Spleen (tissue), 11 donors: ENCODE measurements at regions not wholly inside any gene's neighbourhood (a gene's known extent, or its start where the extent isn't known, plus 50 kb on each side); places are given as distances from the start of the nearest gene placed in this dataset.

Experiments used
- DNase-seq: peaks from one replicate; pipeline ENCODE4 v3.0.0-alpha.2; 2020
- H3K27ac ChIP-seq, 8 donors: fragments of 200-600 bp; sonication (generic) in 7 of 8; 1 replicate in 4 of 8; 2 replicates in 4 of 8; pipeline versions ENCODE4 v1.5.0 to v1.8.0; 2016 to 2021; ENCODE audit warnings: inconsistent platforms in 4 of 8, mild to moderate bottlenecking in 4 of 8, moderate library complexity in 1 of 8
- H3K27me3 ChIP-seq, 7 donors: fragments of 200-600 bp; sonication (generic) in 6 of 7; replicated peaks in 1 of 7; 1 replicate in 4 of 7; 2 replicates in 3 of 7; pipeline versions ENCODE4 v1.5.0 to v1.8.0; 2016 to 2021; ENCODE audit warnings: inconsistent platforms in 3 of 7, mild to moderate bottlenecking in 1 of 7
- H3K36me3 ChIP-seq, 6 donors: fragments of 200-600 bp; sonication (generic) in 5 of 6; 1 replicate in 4 of 6; 2 replicates in 2 of 6; pipeline versions ENCODE4 v1.5.0 to v1.8.0; 2016 to 2021; ENCODE audit warnings: inconsistent platforms in 2 of 6
- H3K4me1 ChIP-seq, 6 donors: fragments of 200-600 bp; sonication (generic) in 5 of 6; 1 replicate in 3 of 6; 2 replicates in 3 of 6; pipeline versions ENCODE4 v1.5.0 to v1.8.0; 2016 to 2021; ENCODE audit warnings: inconsistent platforms in 3 of 6
- H3K4me3 ChIP-seq, 8 donors: fragments of 200-600 bp; sonication (generic) in 7 of 8; 1 replicate in 4 of 8; 2 replicates in 4 of 8; pipeline versions ENCODE4 v1.5.0 to v1.8.0; 2016 to 2021; ENCODE audit warnings: inconsistent platforms in 4 of 8, mild to moderate bottlenecking in 4 of 8, moderate library complexity in 2 of 8
- H3K9me3 ChIP-seq, 8 donors: fragments of 200-600 bp; sonication (generic) in 7 of 8; 1 replicate in 4 of 8; 2 replicates in 4 of 8; pipeline versions ENCODE4 v1.5.0 to v1.8.0; 2016 to 2021; ENCODE audit warnings: inconsistent platforms in 4 of 8
- POLR2A ChIP-seq, 3 donors: fragments of 450-650 bp; IDR thresholded peaks; one replicate each; pipeline ENCODE4 v1.5.1; 2017; ENCODE audit warnings: antibody characterized with exemption in 3 of 3, mild to moderate bottlenecking in 1 of 3
- POLR2AphosphoS5 ChIP-seq, 3 donors: sonication (generic); formaldehyde crosslinking; IDR thresholded peaks; one replicate each; pipeline ENCODE4 v1.5.1; 2017; ENCODE audit warnings: antibody characterized with exemption in 3 of 3
- WGBS, 5 donors: extraction: QIAGEN DNeasy Blood & Tissue Kit in 3 of 5; methylation state at CpG; one replicate each; pipeline versions ENCODE4 v1.1.5 to v1.1.7; 2013 to 2018; 5-methylcytosine and 5-hydroxymethylcytosine counted together
- intact Hi-C: fragments of 100-400 bp; cut with DNase I; formaldehyde crosslinking; loops from one replicate; pipeline ENCODE4 v1.15.0; 2023; ENCODE audit warnings: low total_unique reads
- TF ChIP-seq, protein P1 (sequence below), 11 experiments: fragments of 200-600 bp in 7 of 11; fragments of 450-650 bp in 4 of 11; sonication (generic) in 4 of 11; IDR thresholded peaks in 8 of 11; conservative IDR thresholded peaks in 3 of 11; 1 replicate in 7 of 11; 2 replicates in 4 of 11; pipeline versions ENCODE4 v1.4.0 to v1.8.0; 2016 to 2021; ENCODE audit warnings: antibody characterized with exemption in 11 of 11, inconsistent platforms in 4 of 11, mild to moderate bottlenecking in 1 of 11
- donor health status: healthy with polysubstance abuse.
- donor health status: DM: no; HTN: no; CAD: no; lungs with moderate emphysema.
- donor health status: DM: no; HTN: no; CAD: no.
- donor health status: Bipolar disorder and iron deficiency.
- donor health status: healthy.
- donor health status: DM: no; HTN: no; CAD: no.
- donor health status: DM: yes; HTN: yes; CAD: no.

DNA sequence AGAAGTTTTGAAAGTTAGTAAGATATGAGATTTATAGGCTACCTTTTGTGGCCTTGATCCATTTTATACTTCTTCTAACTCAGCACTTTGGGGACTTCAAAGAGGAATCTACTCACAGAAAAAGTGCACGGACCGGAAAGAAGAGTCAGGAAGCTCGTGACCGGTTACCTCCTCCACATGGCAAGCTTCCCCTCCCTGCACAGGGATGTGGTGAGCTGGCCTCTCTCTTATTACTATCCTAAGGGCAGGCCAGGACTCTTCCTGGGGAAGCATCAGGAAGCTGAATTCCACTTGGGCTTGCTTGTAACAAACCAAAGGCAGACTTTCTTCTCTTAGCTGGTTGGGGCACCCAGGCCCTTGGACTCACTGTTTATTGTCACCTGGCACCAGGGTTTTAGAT, 170.8 kb upstream of the GLI3 start:
- DNase-seq = no peak
- Histone ChIP-seq H3K27ac (no peak overlapping the region), H3K9me3 (no peaks in the 10 kb centered on the region), H3K4me3 (no peak overlapping the region), H3K36me3 (no peaks in the 10 kb centered on the region), H3K27me3 (no peaks in the 10 kb centered on the region), H3K4me1 (no peaks in the 10 kb centered on the region)
- 49 to 72% (median 52%) methylated on average over 4 of the region's 4 CpGs for WGBS, 5 donors
- intact Hi-C loops = no loop called here
- no peak for TF ChIP-seq POLR2A (IDR thresholded peaks at IDR 0.05)
- TF ChIP-seq POLR2AphosphoS5 (IDR thresholded peaks at IDR 0.05) = no peak
- TF ChIP-seq, protein P1, sequence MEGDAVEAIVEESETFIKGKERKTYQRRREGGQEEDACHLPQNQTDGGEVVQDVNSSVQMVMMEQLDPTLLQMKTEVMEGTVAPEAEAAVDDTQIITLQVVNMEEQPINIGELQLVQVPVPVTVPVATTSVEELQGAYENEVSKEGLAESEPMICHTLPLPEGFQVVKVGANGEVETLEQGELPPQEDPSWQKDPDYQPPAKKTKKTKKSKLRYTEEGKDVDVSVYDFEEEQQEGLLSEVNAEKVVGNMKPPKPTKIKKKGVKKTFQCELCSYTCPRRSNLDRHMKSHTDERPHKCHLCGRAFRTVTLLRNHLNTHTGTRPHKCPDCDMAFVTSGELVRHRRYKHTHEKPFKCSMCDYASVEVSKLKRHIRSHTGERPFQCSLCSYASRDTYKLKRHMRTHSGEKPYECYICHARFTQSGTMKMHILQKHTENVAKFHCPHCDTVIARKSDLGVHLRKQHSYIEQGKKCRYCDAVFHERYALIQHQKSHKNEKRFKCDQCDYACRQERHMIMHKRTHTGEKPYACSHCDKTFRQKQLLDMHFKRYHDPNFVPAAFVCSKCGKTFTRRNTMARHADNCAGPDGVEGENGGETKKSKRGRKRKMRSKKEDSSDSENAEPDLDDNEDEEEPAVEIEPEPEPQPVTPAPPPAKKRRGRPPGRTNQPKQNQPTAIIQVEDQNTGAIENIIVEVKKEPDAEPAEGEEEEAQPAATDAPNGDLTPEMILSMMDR (IDR thresholded peaks at IDR 0.05 in 8 of 11, conservative IDR thresholded peaks at IDR 0.05 in 3 of 11) = no peak

DNA sequence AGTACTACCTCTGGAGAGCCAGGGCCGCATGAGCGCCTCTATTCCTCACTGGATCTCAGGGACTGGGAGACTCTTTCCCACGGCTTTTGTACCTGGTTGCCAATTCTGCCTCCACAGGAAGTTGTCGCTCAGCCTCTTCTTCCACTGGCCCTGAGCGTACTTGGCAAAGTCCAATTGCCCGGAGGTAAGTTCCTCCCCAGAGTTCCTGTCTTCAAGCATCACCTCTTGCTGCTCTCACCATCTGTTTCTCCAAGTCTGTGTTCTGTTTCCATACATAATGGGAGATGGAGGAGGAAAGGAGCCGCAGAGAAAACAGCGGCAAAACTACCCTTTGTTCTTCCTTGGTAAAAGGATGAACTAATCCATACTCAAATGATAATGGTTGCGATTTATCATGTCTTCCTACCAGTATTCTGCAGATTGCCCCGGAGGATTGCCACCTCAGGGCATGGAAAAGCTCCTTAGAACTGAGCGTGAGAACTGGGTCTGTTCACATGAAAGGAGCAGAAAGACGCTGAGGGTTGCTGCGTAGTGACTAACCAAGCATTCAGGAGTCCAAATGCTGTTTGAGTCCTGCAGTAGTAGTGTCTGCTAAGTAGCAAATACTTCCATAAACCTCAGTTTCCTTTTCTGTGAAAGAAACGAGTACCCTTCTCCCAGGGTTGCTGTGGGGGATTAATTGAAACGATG, 170.2 kb upstream of the GLI3 start:
- Histone ChIP-seq H3K4me3 (no peak overlapping the region), H3K9me3 (no peaks in the 10 kb centered on the region), H3K27me3 (no peaks in the 10 kb centered on the region), H3K4me1 (no peaks in the 10 kb centered on the region), H3K27ac (no peak overlapping the region), H3K36me3 (no peaks in the 10 kb centered on the region)
- intact Hi-C loops = no loop called here
- 86 to 90% (median 87%) methylated on average over 15 of the region's 15 CpGs for WGBS, 5 donors
- no peak for DNase-seq
- TF ChIP-seq, protein P1 (IDR thresholded peaks at IDR 0.05 in 8 of 11, conservative IDR thresholded peaks at IDR 0.05 in 3 of 11) = no peak
- no peak for TF ChIP-seq POLR2A (IDR thresholded peaks at IDR 0.05)
- no peak for TF ChIP-seq POLR2AphosphoS5 (IDR thresholded peaks at IDR 0.05)

GRCh38 chr7:42406358-42406757, 169.3 kb upstream of the GLI3 start:
- no peaks in the 10 kb centered on the region for H3K9me3 ChIP-seq
- no peaks in the 10 kb centered on the region for H3K27me3 ChIP-seq
- 93 to 97% (median 94%) methylated on average over 16 of the region's 16 CpGs for WGBS, 5 donors
- intact Hi-C loops = no loop called here
- H3K4me3 ChIP-seq = no peak overlapping the region
- H3K4me1 ChIP-seq = no peaks in the 10 kb centered on the region
- H3K27ac ChIP-seq = no peak overlapping the region
- DNase-seq = no peak
- H3K36me3 ChIP-seq = no peaks in the 10 kb centered on the region
- TF ChIP-seq POLR2A (IDR thresholded peaks at IDR 0.05) = no peak

GRCh38 chr7:42405782-42406181, 168.8 kb upstream of the GLI3 start:
- DNase-seq = no peak
- intact Hi-C loops = no loop called here
- TF ChIP-seq POLR2A (IDR thresholded peaks at IDR 0.05) (no peak), POLR2AphosphoS5 (IDR thresholded peaks at IDR 0.05) (no peak)
- TF ChIP-seq, protein P1 (IDR thresholded peaks at IDR 0.05 in 8 of 11, conservative IDR thresholded peaks at IDR 0.05 in 3 of 11) = no peak
- Histone ChIP-seq H3K4me1 (no peaks in the 10 kb centered on the region), H3K27ac (no peak overlapping the region), H3K36me3 (no peaks in the 10 kb centered on the region), H3K4me3 (no peak overlapping the region), H3K9me3 (no peaks in the 10 kb centered on the region), H3K27me3 (no peaks in the 10 kb centered on the region)
- WGBS, 5 donors = 77 to 98% (median 84%) methylated on average over 1 of the region's 1 CpG
